Peyer's patch (tissue), 4 donors: ENCODE measurements at regions not wholly inside any gene's neighbourhood (a gene's known extent, or its start where the extent isn't known, plus 50 kb on each side); places are given as distances from the start of the nearest gene placed in this dataset.
"Not testable (repeated sequence)": the region's sequence is repeated elsewhere in the genome, so short reads cannot be mapped to it uniquely, and the experiment has no call there.

Experiments
- DNase-seq, 3 donors: peaks; one replicate each; pipeline ENCODE4 v3.0.0-alpha.2; 2017 to 2019
- H3K27ac ChIP-seq, 4 donors: fragments of 200-600 bp; sonication (generic); one replicate each; pipeline ENCODE4 v1.5.1; 2016 to 2019
- H3K27me3 ChIP-seq, 2 donors: fragments of 200-600 bp; sonication (generic); one replicate each; pipeline ENCODE4 v1.5.1; 2019
- H3K36me3 ChIP-seq, 3 donors: fragments of 200-600 bp; sonication (generic); one replicate each; pipeline ENCODE4 v1.5.1; 2016 to 2019
- H3K4me1 ChIP-seq, 4 donors: fragments of 200-600 bp; sonication (generic); one replicate each; pipeline ENCODE4 v1.5.1; 2016 to 2019
- H3K4me3 ChIP-seq, 4 donors: fragments of 200-600 bp; sonication (generic); 1 replicate in 3 of 4; 2 replicates in 1 of 4; pipeline ENCODE4 v1.5.1; 2016 to 2019; ENCODE audit warnings: mild to moderate bottlenecking in 1 of 4
- H3K9me3 ChIP-seq, 4 donors: fragments of 200-600 bp; sonication (generic); one replicate each; pipeline ENCODE4 v1.5.1; 2016 to 2019; ENCODE audit warnings: mild to moderate bottlenecking in 1 of 4
- POLR2A ChIP-seq, 2 donors: fragments of 450-650 bp; IDR thresholded peaks; one replicate each; pipeline ENCODE4 v1.5.1; 2017; ENCODE audit warnings: antibody characterized with exemption in 2 of 2, mild to moderate bottlenecking in 2 of 2, moderate library complexity in 2 of 2
- TF ChIP-seq, protein P1 (sequence below), 6 experiments: fragments of 450-650 bp in 4 of 6; fragments of 200-600 bp in 2 of 6; sonication (generic) in 1 of 6; IDR thresholded peaks; one replicate each; pipeline ENCODE4 v1.5.1; 2017 to 2019; ENCODE audit warnings: antibody characterized with exemption in 6 of 6, mild to moderate bottlenecking in 3 of 6, moderate library complexity in 1 of 6

DNA sequence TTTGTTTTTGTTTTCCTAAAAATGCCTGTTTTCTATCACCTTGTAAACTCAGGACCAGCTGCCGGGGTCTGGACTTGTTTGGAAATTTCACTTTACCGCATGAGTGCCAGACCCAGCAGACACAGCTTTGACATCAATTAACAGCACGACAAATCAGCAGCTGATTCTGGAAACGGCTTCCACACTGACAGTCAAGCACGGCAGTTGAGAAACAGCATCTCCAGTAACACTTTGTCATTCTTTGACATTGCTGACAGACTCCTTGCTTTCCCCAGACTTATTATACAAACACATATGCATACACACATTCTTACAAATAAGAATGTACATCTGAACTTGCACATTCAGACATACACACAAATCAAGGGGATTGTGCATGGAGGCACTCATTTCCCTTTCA, 1017.6 kb upstream of the HS3ST1 start:
- H3K27me3 ChIP-seq = no peaks in the 10 kb centered on the region
- H3K27ac ChIP-seq = no peak overlapping the region
- TF ChIP-seq POLR2A (IDR thresholded peaks at IDR 0.05) = no peak
- TF ChIP-seq, protein P1, sequence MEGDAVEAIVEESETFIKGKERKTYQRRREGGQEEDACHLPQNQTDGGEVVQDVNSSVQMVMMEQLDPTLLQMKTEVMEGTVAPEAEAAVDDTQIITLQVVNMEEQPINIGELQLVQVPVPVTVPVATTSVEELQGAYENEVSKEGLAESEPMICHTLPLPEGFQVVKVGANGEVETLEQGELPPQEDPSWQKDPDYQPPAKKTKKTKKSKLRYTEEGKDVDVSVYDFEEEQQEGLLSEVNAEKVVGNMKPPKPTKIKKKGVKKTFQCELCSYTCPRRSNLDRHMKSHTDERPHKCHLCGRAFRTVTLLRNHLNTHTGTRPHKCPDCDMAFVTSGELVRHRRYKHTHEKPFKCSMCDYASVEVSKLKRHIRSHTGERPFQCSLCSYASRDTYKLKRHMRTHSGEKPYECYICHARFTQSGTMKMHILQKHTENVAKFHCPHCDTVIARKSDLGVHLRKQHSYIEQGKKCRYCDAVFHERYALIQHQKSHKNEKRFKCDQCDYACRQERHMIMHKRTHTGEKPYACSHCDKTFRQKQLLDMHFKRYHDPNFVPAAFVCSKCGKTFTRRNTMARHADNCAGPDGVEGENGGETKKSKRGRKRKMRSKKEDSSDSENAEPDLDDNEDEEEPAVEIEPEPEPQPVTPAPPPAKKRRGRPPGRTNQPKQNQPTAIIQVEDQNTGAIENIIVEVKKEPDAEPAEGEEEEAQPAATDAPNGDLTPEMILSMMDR (IDR thresholded peaks at IDR 0.05) = no peak
- no peaks in the 10 kb centered on the region for H3K36me3 ChIP-seq
- H3K4me3 ChIP-seq = no peak overlapping the region
- no peaks in the 10 kb centered on the region for H3K4me1 ChIP-seq
- no peak for DNase-seq
- no peaks in the 10 kb centered on the region for H3K9me3 ChIP-seq

GRCh38 chr4:12445711-12446235, 1017.1 kb upstream of the HS3ST1 start:
- Histone ChIP-seq H3K27ac (no peak overlapping the region), H3K4me3 (no peak overlapping the region), H3K4me1 (no peaks in the 10 kb centered on the region), H3K36me3 (no peaks in the 10 kb centered on the region), H3K9me3 (no peaks in the 10 kb centered on the region), H3K27me3 (no peaks in the 10 kb centered on the region)
- no peak for DNase-seq
- TF ChIP-seq, protein P1 (IDR thresholded peaks at IDR 0.05) = no peak
- TF ChIP-seq POLR2A (IDR thresholded peaks at IDR 0.05) = no peak

DNA sequence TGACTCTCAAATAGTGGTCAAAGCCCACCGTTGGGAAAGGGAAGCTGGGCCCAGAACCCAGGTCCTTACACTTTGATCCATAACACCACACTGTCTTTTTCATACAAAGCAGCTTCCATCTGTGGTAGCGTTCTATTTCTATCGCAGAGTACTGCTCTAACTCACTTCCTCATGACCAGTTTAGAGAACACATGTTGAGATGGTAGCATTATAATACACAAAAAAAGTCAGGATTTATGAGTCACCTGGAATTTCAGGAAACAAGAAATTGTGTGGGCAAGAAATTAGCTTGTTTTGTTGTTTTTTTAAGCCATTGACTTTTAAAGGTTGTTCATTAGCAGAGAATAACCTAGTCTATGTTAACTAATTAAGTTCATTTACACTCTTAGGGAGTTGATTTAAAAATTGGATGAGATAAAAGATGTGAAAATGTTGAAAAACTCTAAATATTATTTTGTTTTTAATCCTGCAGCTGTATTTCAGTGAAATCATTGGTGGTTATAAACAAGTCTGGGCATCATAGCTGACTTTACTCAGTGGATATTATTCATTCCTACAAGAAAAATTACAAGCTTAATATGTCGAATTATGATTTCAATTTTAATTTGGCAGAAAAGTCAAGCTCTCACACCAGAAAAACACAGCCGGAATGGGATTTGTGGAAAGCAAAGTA, 1011.1 kb upstream of the HS3ST1 start:
- no peaks in the 10 kb centered on the region for H3K4me1 ChIP-seq
- no peaks in the 10 kb centered on the region for H3K27me3 ChIP-seq

GRCh38 chr4:12431259-12431658, 1002.6 kb upstream of the HS3ST1 start:
- not testable (repeated sequence) for H3K27me3 ChIP-seq, H3K9me3 ChIP-seq, H3K4me1 ChIP-seq, DNase-seq, H3K4me3 ChIP-seq, H3K36me3 ChIP-seq, H3K27ac ChIP-seq

More for the DNA sequence above, 1011.1 kb upstream of the HS3ST1 start:
- H3K9me3 ChIP-seq = no peaks in the 10 kb centered on the region
- no peak overlapping the region for H3K27ac ChIP-seq
- H3K4me3 ChIP-seq = no peak overlapping the region
- DNase-seq = no peak
- H3K36me3 ChIP-seq = no peaks in the 10 kb centered on the region
- TF ChIP-seq POLR2A (IDR thresholded peaks at IDR 0.05) = no peak
- TF ChIP-seq, protein P1 (IDR thresholded peaks at IDR 0.05) = no peak

- Histone ChIP-seq H3K27me3 (no peaks in the 10 kb centered on the region), H3K36me3 (no peaks in the 10 kb centered on the region), H3K4me1 (no peaks in the 10 kb centered on the region), H3K4me3 (no peak overlapping the region), H3K27ac (no peak overlapping the region), H3K9me3 (no peaks in the 10 kb centered on the region)
- TF ChIP-seq POLR2A (IDR thresholded peaks at IDR 0.05) = no peak
- TF ChIP-seq, protein P1 (IDR thresholded peaks at IDR 0.05) = no peak
- no peak for DNase-seq
Measured at GRCh38 chr4:12421364-12421763, 992.7 kb upstream of the HS3ST1 start.

GRCh38 chr4:12416755-12417154, 988.1 kb upstream of the HS3ST1 start:
- no peak for DNase-seq
- no peaks in the 10 kb centered on the region for H3K36me3 ChIP-seq
- no peaks in the 10 kb centered on the region for H3K9me3 ChIP-seq
- TF ChIP-seq, protein P1 (IDR thresholded peaks at IDR 0.05) = no peak
- no peak for TF ChIP-seq POLR2A (IDR thresholded peaks at IDR 0.05)
- H3K27ac ChIP-seq = no peak overlapping the region
- no peaks in the 10 kb centered on the region for H3K4me1 ChIP-seq
- no peak overlapping the region for H3K4me3 ChIP-seq
- no peaks in the 10 kb centered on the region for H3K27me3 ChIP-seq
